Keratinocyte (primary cell): ENCODE measurements at regions not wholly inside any gene's neighbourhood (a gene's known extent, or its start where the extent isn't known, plus 50 kb on each side); places are given as distances from the start of the nearest gene placed in this dataset.

ENCODE experiments used
- DNase-seq: peaks from one replicate; pipeline ENCODE4 v3.0.0-alpha.2; 2011; ENCODE audit warnings: low read depth, missing footprints, low spot score
- FAIRE-seq: peaks from 2 replicates; lab custom pipeline; 2011; peaks lifted over from hg19 to GRCh38; lab: Jason Lieb, UNC
- H2AFZ ChIP-seq: 2 replicates; pipeline ENCODE4 v1.6.0; 2012; ENCODE audit warnings: low read length, control low read depth, inconsistent platforms; ENCODE audit not compliant: control insufficient read depth
- H3K27ac ChIP-seq: 2 replicates; pipeline ENCODE4 v1.5.1; 2011; ENCODE audit warnings: low read length; ENCODE audit not compliant: control insufficient read depth, insufficient read depth
- H3K27me3 ChIP-seq: 3 replicates; pipeline ENCODE4 v1.6.0; 2011; ENCODE audit warnings: low read length; ENCODE audit not compliant: control insufficient read depth, insufficient read depth; ENCODE audit errors: extremely low read depth
- H3K36me3 ChIP-seq, 2 experiments: 2 replicates in 1 of 2; 3 replicates in 1 of 2; pipeline ENCODE4 v1.5.1; 2011; ENCODE audit warnings: low read length in 2 of 2, mild to moderate bottlenecking in 1 of 2; ENCODE audit not compliant: control insufficient read depth in 2 of 2, insufficient read depth in 2 of 2; ENCODE audit errors: extremely low read depth in 1 of 2
- H3K4me1 ChIP-seq: 3 replicates; pipeline ENCODE4 v1.5.1; 2011; ENCODE audit warnings: low read length; ENCODE audit not compliant: control insufficient read depth, insufficient read depth; ENCODE audit errors: extremely low read depth
- H3K4me2 ChIP-seq: 3 replicates; pipeline ENCODE4 v1.6.0; 2011; ENCODE audit warnings: low read depth, low read length; ENCODE audit not compliant: control insufficient read depth, insufficient read depth; ENCODE audit errors: extremely low read depth
- H3K4me3 ChIP-seq, 3 experiments: fragments of 200-600 bp in 1 of 3; sonication (generic) in 1 of 3; 2 replicates in 2 of 3; 3 replicates in 1 of 3; pipeline ENCODE4 v1.5.1; 2011 to 2016; ENCODE audit warnings: low read length in 3 of 3, mild to moderate bottlenecking in 3 of 3, control low read depth in 2 of 3, inconsistent platforms in 1 of 3, low read depth in 1 of 3, mixed read lengths in 1 of 3, mixed run types in 1 of 3, moderate library complexity in 1 of 3; ENCODE audit not compliant: control insufficient read depth in 2 of 3, insufficient read depth in 2 of 3; ENCODE audit errors: extremely low read depth in 1 of 3
- H3K79me2 ChIP-seq: 2 replicates; pipeline ENCODE4 v1.6.0; 2012; ENCODE audit warnings: low read length; ENCODE audit not compliant: control insufficient read depth, insufficient read depth
- H3K9ac ChIP-seq: 3 replicates; pipeline ENCODE4 v1.6.0; 2011; ENCODE audit warnings: low read length; ENCODE audit not compliant: control insufficient read depth, insufficient read depth; ENCODE audit errors: extremely low read depth
- H3K9me1 ChIP-seq: 3 replicates; pipeline ENCODE4 v1.6.0; 2011; ENCODE audit warnings: low read length; ENCODE audit not compliant: control insufficient read depth, insufficient read depth; ENCODE audit errors: extremely low read depth
- H3K9me3 ChIP-seq: 2 replicates; pipeline ENCODE4 v1.5.1; 2012; ENCODE audit warnings: low read depth, low read length; ENCODE audit not compliant: control insufficient read depth
- H4K20me1 ChIP-seq: 3 replicates; pipeline ENCODE4 v1.6.0; 2011; ENCODE audit warnings: low read length; ENCODE audit not compliant: control insufficient read depth, insufficient read depth; ENCODE audit errors: extremely low read depth
- EZH2 ChIP-seq: IDR thresholded peaks from one replicate; pipeline ENCODE4 v1.6.1; 2012; ENCODE audit warnings: inconsistent platforms, mild to moderate bottlenecking, low read length, moderate library complexity
- dilution Hi-C: fragments of 300-500 bp; cut with MboI; formaldehyde crosslinking; loops from one replicate; pipeline ENCODE4 v1.7.0; 2020; ENCODE audit warnings: low sequenced_read_pairs; ENCODE audit not compliant: extremely low pct_ligation_motif_present
- TF ChIP-seq, protein P1 (sequence below), 3 experiments: IDR thresholded peaks in 1 of 3; conservative IDR thresholded peaks in 1 of 3; optimal IDR thresholded peaks in 1 of 3; 2 replicates in 2 of 3; 3 replicates in 1 of 3; pipeline versions ENCODE3 to v1.5.1; 2011; ENCODE audit warnings: low read length in 3 of 3, mild to moderate bottlenecking in 3 of 3, moderate library complexity in 2 of 3, control low read depth in 1 of 3, inconsistent platforms in 1 of 3; ENCODE audit not compliant: insufficient read depth in 2 of 3; ENCODE audit errors: extremely low read depth in 1 of 3

DNA sequence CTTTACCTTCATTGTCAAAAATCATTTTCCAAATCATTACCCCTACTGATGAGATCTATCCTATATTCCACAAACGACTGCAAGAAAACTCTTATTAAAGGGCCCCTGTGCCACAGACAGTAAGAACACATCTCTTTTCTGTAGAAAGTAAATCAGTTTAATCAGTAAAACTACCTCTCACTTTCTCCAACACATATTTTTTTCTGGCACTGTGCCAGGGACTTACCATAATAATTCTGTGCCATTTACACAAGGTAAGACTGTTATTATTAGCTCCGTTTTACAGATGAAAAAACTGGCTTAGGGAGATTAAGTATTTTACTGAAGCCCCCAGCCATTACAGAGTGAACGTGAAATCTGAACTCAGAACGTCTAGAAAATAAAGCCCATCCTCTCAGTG lies 587.0 kb upstream of the COX7C start:
- Histone ChIP-seq H3K9ac (no peak overlapping the region), H3K9me3 (no peaks in the 10 kb centered on the region), H3K9me1 (no peaks in the 10 kb centered on the region), H3K27me3 (no peaks in the 10 kb centered on the region), H3K4me3 (no peak overlapping the region), H2AFZ (no peak overlapping the region), H3K36me3 (no peaks in the 10 kb centered on the region), H4K20me1 (no peaks in the 10 kb centered on the region), H3K79me2 (no peaks in the 10 kb centered on the region), H3K27ac (no peak overlapping the region), H3K4me1 (no peaks in the 10 kb centered on the region), H3K4me2 (no peak overlapping the region)
- TF ChIP-seq, protein P1, sequence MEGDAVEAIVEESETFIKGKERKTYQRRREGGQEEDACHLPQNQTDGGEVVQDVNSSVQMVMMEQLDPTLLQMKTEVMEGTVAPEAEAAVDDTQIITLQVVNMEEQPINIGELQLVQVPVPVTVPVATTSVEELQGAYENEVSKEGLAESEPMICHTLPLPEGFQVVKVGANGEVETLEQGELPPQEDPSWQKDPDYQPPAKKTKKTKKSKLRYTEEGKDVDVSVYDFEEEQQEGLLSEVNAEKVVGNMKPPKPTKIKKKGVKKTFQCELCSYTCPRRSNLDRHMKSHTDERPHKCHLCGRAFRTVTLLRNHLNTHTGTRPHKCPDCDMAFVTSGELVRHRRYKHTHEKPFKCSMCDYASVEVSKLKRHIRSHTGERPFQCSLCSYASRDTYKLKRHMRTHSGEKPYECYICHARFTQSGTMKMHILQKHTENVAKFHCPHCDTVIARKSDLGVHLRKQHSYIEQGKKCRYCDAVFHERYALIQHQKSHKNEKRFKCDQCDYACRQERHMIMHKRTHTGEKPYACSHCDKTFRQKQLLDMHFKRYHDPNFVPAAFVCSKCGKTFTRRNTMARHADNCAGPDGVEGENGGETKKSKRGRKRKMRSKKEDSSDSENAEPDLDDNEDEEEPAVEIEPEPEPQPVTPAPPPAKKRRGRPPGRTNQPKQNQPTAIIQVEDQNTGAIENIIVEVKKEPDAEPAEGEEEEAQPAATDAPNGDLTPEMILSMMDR (optimal IDR thresholded peaks at IDR 0.05 in 1 of 3, IDR thresholded peaks at IDR 0.05 in 1 of 3, conservative IDR thresholded peaks at IDR 0.05 in 1 of 3; ENCODE audit: extremely low read depth in 1 of 3, insufficient read depth in 2 of 3, low read length in 3 of 3): no peak
- no peak for TF ChIP-seq EZH2
- no peak for DNase-seq
- FAIRE-seq: no peak
- dilution Hi-C loops: no loop called here

DNA sequence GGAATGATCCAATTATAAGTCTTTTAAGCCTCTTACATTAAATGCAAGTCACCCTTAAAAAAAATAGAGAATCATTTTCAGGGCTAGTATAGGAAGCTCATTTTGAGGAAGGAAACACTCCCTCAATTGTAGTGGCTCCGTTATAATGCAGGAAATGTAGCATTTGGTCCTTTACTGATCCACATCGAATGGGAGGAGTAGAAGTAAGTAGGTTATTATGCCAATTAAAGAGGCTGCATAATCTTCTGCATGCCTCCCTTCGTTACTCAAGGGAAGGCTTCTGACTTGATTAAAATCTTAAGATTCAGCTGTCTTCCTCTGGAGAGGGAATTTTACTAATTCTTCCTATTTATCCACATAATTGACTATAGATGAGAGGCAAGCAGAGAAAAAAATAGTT lies 579.2 kb upstream of the COX7C start:
- no peaks in the 10 kb centered on the region for H3K9me1 ChIP-seq
- H3K4me2 ChIP-seq: no peak overlapping the region
- dilution Hi-C loops: no loop called here
- TF ChIP-seq EZH2: no peak
- TF ChIP-seq, protein P1 (optimal IDR thresholded peaks at IDR 0.05 in 1 of 3, IDR thresholded peaks at IDR 0.05 in 1 of 3, conservative IDR thresholded peaks at IDR 0.05 in 1 of 3; ENCODE audit: extremely low read depth in 1 of 3, insufficient read depth in 2 of 3, low read length in 3 of 3): no peak
- no peaks in the 10 kb centered on the region for H3K9me3 ChIP-seq
- H3K27ac ChIP-seq: no peak overlapping the region
- no peaks in the 10 kb centered on the region for H4K20me1 ChIP-seq
- H3K79me2 ChIP-seq: no peaks in the 10 kb centered on the region
- DNase-seq: no peak
- no peaks in the 10 kb centered on the region for H3K4me1 ChIP-seq
- H2AFZ ChIP-seq: no peak overlapping the region
- H3K36me3 ChIP-seq: no peaks in the 10 kb centered on the region
- H3K4me3 ChIP-seq: no peak overlapping the region
- FAIRE-seq: no peak
- no peak overlapping the region for H3K9ac ChIP-seq
- H3K27me3 ChIP-seq: no peaks in the 10 kb centered on the region
